ENCODE measurements at regions not wholly inside any gene's neighbourhood (a gene's known extent, or its start where the extent isn't known, plus 50 kb on each side); places are given as distances from the start of the nearest gene placed in this dataset.

DNA sequence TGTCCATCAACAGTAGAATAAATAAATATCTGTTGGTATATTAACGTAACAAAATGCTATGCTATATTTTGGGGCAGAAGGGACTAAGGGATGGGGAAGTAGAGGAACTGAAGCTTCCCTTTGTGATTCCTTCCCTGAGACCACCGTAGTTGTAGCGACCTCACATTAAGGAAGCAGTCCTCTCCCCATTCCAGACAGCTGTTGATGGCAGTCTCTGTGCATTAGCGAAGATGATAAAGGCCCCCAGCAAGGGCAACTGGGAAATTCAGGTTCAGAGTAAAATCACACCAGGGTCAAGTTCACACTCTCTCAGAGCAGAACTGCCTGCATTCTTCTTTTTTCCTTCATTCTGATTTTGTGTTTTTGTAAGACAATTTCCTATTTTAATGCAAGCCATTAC lies 259.0 kb downstream of the MEX3B start (continued):
- TF ChIP-seq, protein P1, sequence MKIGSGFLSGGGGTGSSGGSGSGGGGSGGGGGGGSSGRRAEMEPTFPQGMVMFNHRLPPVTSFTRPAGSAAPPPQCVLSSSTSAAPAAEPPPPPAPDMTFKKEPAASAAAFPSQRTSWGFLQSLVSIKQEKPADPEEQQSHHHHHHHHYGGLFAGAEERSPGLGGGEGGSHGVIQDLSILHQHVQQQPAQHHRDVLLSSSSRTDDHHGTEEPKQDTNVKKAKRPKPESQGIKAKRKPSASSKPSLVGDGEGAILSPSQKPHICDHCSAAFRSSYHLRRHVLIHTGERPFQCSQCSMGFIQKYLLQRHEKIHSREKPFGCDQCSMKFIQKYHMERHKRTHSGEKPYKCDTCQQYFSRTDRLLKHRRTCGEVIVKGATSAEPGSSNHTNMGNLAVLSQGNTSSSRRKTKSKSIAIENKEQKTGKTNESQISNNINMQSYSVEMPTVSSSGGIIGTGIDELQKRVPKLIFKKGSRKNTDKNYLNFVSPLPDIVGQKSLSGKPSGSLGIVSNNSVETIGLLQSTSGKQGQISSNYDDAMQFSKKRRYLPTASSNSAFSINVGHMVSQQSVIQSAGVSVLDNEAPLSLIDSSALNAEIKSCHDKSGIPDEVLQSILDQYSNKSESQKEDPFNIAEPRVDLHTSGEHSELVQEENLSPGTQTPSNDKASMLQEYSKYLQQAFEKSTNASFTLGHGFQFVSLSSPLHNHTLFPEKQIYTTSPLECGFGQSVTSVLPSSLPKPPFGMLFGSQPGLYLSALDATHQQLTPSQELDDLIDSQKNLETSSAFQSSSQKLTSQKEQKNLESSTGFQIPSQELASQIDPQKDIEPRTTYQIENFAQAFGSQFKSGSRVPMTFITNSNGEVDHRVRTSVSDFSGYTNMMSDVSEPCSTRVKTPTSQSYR (CRISPR knock-in tag; IDR thresholded peaks at IDR 0.05): no peak

DNA sequence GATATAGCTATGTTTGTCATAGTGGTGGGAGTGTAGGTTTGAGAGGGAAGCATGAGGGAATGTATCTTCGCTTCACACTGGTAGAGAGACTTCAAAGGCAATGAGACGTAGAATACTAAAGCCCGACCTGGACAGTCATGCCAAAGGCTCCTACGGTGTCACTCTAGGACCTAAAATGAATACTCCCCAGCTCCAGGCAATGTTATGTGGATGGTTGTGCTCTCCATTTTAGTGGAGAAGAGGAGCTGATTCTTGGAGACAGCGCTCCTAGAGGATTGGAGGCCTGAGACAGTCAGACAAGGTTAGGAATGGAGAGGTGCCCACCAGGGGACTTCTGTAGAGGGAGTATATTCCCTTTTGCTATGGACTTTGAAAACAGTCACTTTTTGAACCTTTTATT lies 260.1 kb downstream of the MEX3B start:
- Mint-ChIP-seq H3K36me3 (peaks cover 32% of the 10 kb centered on the region), H3K4me3 (no peak overlapping the region), H3K9me3 (peaks cover 20% of the 10 kb centered on the region), H3K27me3 (ENCODE audit: low read depth) (no peaks in the 10 kb centered on the region), H3K4me1 (peaks cover 32% of the 10 kb centered on the region), H3K27ac (no peak overlapping the region)
- TF ChIP-seq TP53 (CRISPR knock-in tag; IDR thresholded peaks at IDR 0.05) (no peak), GRHL2 (CRISPR knock-in tag; IDR thresholded peaks at IDR 0.05; ENCODE audit: insufficient replicate concordance, severe bottlenecking) (no peak), ZNF512 (CRISPR knock-in tag; IDR thresholded peaks at IDR 0.05; ENCODE audit: borderline replicate concordance) (no peak), MLX (CRISPR knock-in tag; IDR thresholded peaks at IDR 0.05) (no peak), ZNF121 (CRISPR knock-in tag; IDR thresholded peaks at IDR 0.05) (no peak), JUN (CRISPR knock-in tag; IDR thresholded peaks at IDR 0.05) (no peak), PRRX2 (CRISPR knock-in tag; IDR thresholded peaks at IDR 0.05) (no peak), GTF2I (CRISPR knock-in tag; conservative IDR thresholded peaks at IDR 0.05) (no peak)
- no peak for DNase-seq (ENCODE audit: low spot score)
- ChIA-PET POLR2A (no interaction called here), CTCF (interaction anchor here (1.3 kb wide), 1 partner anchor 28 kb away, joined by 4 read pairs; no protein-coding TSS in a partner anchor)
- ATAC-seq: no peak

GRCh38 chr15:81785181-81785580 lies 260.6 kb downstream of the MEX3B start:
- Mint-ChIP-seq H3K4me1 (peaks cover 32% of the 10 kb centered on the region), H3K9me3 (peaks cover 20% of the 10 kb centered on the region), H3K27ac (peak overlapping the region; percentile 58; the same call in 1 of the 2 replicates), H3K4me3 (no peak overlapping the region), H3K27me3 (ENCODE audit: low read depth) (no peaks in the 10 kb centered on the region), H3K36me3 (peaks cover 32% of the 10 kb centered on the region)
- ChIA-PET POLR2A (no interaction called here), CTCF (interaction anchor here (1.3 kb wide), 1 partner anchor 28 kb away, joined by 4 read pairs; no protein-coding TSS in a partner anchor)
- no peak for TF ChIP-seq ZNF396 (CRISPR knock-in tag; IDR thresholded peaks at IDR 0.05; ENCODE audit: borderline replicate concordance)
- no peak for TF ChIP-seq ZNF232 (CRISPR knock-in tag; IDR thresholded peaks at IDR 0.05)
- no peak for TF ChIP-seq ZNF416 (CRISPR knock-in tag; IDR thresholded peaks at IDR 0.05)
- TF ChIP-seq, protein P2, sequence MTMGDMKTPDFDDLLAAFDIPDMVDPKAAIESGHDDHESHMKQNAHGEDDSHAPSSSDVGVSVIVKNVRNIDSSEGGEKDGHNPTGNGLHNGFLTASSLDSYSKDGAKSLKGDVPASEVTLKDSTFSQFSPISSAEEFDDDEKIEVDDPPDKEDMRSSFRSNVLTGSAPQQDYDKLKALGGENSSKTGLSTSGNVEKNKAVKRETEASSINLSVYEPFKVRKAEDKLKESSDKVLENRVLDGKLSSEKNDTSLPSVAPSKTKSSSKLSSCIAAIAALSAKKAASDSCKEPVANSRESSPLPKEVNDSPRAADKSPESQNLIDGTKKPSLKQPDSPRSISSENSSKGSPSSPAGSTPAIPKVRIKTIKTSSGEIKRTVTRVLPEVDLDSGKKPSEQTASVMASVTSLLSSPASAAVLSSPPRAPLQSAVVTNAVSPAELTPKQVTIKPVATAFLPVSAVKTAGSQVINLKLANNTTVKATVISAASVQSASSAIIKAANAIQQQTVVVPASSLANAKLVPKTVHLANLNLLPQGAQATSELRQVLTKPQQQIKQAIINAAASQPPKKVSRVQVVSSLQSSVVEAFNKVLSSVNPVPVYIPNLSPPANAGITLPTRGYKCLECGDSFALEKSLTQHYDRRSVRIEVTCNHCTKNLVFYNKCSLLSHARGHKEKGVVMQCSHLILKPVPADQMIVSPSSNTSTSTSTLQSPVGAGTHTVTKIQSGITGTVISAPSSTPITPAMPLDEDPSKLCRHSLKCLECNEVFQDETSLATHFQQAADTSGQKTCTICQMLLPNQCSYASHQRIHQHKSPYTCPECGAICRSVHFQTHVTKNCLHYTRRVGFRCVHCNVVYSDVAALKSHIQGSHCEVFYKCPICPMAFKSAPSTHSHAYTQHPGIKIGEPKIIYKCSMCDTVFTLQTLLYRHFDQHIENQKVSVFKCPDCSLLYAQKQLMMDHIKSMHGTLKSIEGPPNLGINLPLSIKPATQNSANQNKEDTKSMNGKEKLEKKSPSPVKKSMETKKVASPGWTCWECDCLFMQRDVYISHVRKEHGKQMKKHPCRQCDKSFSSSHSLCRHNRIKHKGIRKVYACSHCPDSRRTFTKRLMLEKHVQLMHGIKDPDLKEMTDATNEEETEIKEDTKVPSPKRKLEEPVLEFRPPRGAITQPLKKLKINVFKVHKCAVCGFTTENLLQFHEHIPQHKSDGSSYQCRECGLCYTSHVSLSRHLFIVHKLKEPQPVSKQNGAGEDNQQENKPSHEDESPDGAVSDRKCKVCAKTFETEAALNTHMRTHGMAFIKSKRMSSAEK (CRISPR knock-in tag; IDR thresholded peaks at IDR 0.05; ENCODE audit: borderline replicate concordance): no peak
- no peak for TF ChIP-seq ESRRA (CRISPR knock-in tag; IDR thresholded peaks at IDR 0.05; ENCODE audit: borderline replicate concordance)
- no peak for TF ChIP-seq ELF4 (CRISPR knock-in tag; IDR thresholded peaks at IDR 0.05; ENCODE audit: low read depth)
- DNase-seq (ENCODE audit: low spot score) (no peak), ATAC-seq (no peak)
